AG09319 (cell line): ENCODE measurements at regions not wholly inside any gene's neighbourhood (a gene's known extent, or its start where the extent isn't known, plus 50 kb on each side); places are given as distances from the start of the nearest gene placed in this dataset.

ENCODE experiments used
- DNase-seq: peaks from one replicate; pipeline ENCODE4 v3.0.0-alpha.2; 2010; ENCODE audit warnings: low read depth; ENCODE audit errors: extremely low read depth
- TF ChIP-seq, protein P1 (sequence below): IDR thresholded peaks from 2 replicates; pipeline ENCODE4 v1.5.1; 2011; ENCODE audit warnings: low read depth, mild to moderate bottlenecking, inconsistent platforms, low read length, moderate library complexity

DNA sequence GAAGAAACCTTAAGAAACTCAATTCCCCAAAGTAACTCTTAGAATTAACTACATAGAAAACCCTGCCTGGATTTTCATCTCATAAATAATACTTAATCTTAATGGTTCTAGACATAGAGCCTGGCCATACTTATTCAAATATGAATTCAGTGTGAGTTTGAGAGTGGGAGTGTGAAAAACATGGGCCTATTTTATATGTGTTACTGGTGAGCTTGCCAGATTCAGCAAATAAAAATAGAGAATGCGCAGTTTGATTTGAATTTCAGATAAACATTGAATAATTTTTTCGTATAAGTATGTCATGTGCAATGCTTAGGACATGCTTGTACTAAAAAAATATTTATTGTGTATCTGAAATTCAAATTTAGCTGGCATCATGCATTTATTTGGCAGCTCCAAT is 473.9 kb upstream of the FZD8 start:
- TF ChIP-seq, protein P1, sequence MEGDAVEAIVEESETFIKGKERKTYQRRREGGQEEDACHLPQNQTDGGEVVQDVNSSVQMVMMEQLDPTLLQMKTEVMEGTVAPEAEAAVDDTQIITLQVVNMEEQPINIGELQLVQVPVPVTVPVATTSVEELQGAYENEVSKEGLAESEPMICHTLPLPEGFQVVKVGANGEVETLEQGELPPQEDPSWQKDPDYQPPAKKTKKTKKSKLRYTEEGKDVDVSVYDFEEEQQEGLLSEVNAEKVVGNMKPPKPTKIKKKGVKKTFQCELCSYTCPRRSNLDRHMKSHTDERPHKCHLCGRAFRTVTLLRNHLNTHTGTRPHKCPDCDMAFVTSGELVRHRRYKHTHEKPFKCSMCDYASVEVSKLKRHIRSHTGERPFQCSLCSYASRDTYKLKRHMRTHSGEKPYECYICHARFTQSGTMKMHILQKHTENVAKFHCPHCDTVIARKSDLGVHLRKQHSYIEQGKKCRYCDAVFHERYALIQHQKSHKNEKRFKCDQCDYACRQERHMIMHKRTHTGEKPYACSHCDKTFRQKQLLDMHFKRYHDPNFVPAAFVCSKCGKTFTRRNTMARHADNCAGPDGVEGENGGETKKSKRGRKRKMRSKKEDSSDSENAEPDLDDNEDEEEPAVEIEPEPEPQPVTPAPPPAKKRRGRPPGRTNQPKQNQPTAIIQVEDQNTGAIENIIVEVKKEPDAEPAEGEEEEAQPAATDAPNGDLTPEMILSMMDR = no peak
- no peak for DNase-seq

DNA sequence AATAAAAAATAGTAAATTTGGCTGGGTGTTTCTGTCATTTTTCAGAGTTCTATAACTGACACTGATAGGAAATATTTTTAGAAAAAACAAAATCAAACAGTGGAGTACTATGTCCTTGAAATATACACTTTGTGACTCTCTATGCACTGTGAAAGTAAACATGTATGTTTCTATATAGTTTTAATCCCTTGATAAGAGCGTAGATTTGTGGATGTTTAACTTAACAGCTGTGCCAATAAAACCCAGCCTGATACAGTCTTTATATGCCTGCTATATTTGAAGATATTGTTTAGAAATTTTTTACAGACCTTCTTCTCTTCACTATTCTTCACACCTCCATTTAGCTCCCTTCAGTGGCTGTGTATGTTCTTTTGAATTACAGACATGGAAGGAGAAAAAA is 473.3 kb upstream of the FZD8 start:
- TF ChIP-seq, protein P1 = no peak
- no peak for DNase-seq

DNA sequence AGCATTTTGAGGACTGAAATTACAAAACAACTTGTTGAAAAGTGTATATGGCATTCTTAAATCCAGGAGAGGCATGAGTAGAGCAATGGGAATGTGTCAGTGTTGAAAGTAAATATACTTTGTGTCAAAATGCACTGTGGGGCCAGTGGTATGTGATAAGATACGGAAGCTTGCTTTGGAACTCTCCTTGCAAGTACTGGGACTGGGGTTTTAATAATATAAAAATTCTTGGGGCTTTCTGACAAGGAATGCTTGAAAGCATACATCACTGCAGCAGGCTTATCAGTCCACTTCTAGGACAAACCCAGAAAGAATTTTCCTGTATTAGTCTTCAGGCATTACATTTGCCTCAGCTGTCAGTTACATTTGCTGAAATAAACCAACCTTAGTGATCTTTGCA is 472.8 kb upstream of the FZD8 start:
- TF ChIP-seq, protein P1 = no peak
- DNase-seq = no peak

DNA sequence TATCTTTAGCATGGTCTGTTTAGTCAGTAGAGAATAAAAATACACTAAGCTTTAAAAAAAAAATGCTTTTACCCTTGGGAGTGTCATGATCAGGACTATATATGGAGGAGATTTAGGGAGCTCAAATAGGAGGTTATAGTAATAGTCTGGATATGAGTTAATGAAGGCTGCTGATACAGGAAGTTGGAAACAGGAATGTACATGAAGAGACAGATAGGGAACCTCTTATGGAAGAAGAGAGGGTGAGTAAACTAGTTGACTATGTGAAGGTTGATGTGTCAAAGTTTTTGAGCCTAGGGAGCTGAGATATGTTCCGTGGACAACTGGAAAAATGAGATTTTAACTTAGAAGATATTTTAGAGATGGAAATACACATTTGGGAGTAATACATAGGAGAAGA is 472.0 kb upstream of the FZD8 start:
- TF ChIP-seq, protein P1 = no peak

DNA sequence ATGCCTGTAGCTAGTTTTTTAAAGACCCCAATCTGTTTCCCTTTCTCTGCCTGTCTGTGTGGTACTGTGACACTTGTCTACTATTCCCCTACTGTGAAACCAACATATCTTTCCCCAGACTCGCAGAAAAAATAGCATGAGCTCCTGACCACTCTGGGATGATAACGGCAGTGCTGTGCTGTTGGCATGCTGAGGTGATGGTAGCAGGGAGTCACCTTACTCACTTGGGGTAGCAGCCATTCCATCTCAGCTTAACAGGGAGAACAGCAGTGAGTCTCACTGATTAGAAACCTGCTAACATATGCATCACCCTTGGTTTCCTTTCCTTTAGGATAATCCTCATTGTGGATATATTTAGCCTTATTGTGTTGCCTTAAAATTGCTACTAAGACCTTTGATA is 469.6 kb upstream of the FZD8 start:
- DNase-seq = no peak
- TF ChIP-seq, protein P1 = no peak

More for the DNA sequence above, 472.0 kb upstream of the FZD8 start:
- DNase-seq = no peak

DNA sequence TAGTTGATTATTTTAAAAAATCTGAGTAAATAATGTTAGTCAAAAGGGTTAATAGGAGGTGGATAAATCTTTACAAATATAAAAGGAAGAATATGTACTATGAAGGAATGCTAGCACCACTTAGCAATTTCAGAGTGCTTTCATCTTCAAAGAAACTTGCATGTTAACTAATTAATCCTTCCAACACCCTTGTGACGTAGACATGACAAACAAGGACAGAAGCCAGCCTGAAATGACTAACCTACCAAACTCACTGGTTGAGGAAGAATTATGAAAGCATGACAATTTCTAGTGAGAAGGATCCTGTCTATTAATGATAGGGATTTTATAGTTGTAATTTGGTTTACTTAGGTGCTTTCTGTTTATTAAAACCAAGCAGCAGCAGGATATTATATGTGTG is 468.0 kb upstream of the FZD8 start:
- DNase-seq = no peak

DNA sequence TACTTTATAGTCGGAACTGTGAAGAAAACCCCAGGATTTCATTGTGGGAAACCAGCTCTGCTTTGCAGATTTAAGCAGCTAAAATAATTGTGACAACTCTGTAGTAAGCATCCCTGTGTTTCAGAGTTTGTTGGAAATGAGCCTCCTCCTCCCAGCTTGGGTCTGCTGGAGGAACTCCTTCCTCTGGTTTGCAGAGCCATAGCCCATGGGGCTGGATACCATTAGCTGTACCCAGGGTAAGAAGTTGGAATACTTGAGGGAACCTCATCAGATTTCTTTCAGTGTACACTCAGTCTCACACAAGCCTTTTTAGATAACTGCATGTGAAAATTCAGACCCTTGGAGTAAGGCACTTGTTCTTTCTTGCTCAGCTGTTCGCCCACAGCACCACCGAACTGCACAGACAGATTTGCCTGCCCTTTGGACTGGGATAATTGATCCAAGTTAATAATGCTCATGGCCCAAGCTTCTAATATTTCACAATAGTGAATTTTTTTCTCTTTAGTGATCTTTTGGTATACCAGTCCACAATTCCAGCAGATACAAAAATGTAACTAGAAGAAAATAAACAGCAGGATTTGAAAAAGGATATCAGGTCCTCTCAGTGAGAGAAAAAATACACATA is 467.4 kb upstream of the FZD8 start:
- DNase-seq = no peak
- TF ChIP-seq, protein P1 = no peak

More for the DNA sequence above, 468.0 kb upstream of the FZD8 start:
- TF ChIP-seq, protein P1 = no peak
